Tibial artery (tissue), 4 donors: ENCODE measurements at regions not wholly inside any gene's neighbourhood (a gene's known extent, or its start where the extent isn't known, plus 50 kb on each side); places are given as distances from the start of the nearest gene placed in this dataset.
A peak's percentile ranks its signal among the peaks of the same experiment; 100 is the strongest.

Experiments used
- DNase-seq, 2 donors: peaks; one replicate each; pipeline ENCODE4 v3.0.0-alpha.2; 2019
- H3K27ac ChIP-seq, 2 donors: fragments of 200-600 bp; sonication (generic) in 1 of 2; 1 replicate in 1 of 2; 2 replicates in 1 of 2; pipeline ENCODE4 v1.5.1; 2018 to 2019; ENCODE audit warnings: mild to moderate bottlenecking in 1 of 2
- H3K27me3 ChIP-seq, 2 donors: fragments of 200-600 bp; sonication (generic) in 1 of 2; one replicate each; pipeline versions ENCODE4 v1.5.1 to v1.6.0; 2016 to 2019
- H3K36me3 ChIP-seq, 3 donors: fragments of 200-600 bp; sonication (generic) in 2 of 3; one replicate each; pipeline ENCODE4 v1.5.1; 2016 to 2019; ENCODE audit warnings: mild to moderate bottlenecking in 2 of 3
- H3K4me1 ChIP-seq, 4 donors: fragments of 200-600 bp; sonication (generic) in 2 of 4; 1 replicate in 3 of 4; 2 replicates in 1 of 4; pipeline ENCODE4 v1.5.1; 2016 to 2019
- H3K4me3 ChIP-seq, 2 donors: fragments of 200-600 bp; sonication (generic) in 1 of 2; 1 replicate in 1 of 2; 2 replicates in 1 of 2; pipeline ENCODE4 v1.5.1; 2018 to 2019; ENCODE audit warnings: mild to moderate bottlenecking in 2 of 2
- H3K9me3 ChIP-seq, 3 donors: fragments of 200-600 bp; sonication (generic) in 1 of 3; one replicate each; pipeline ENCODE4 v1.5.1; 2016 to 2019
- CTCF ChIP-seq, 2 experiments: fragments of 200-600 bp in 1 of 2; fragments of 450-650 bp in 1 of 2; IDR thresholded peaks; one replicate each; pipeline ENCODE4 v1.5.1; 2017 to 2019; ENCODE audit warnings: antibody characterized with exemption in 2 of 2, mild to moderate bottlenecking in 1 of 2, moderate library complexity in 1 of 2
- intact Hi-C: fragments of 100-400 bp; cut with DNase I; formaldehyde crosslinking; loops from one replicate; pipeline ENCODE4 v1.15.0; 2023; ENCODE audit warnings: low total_unique reads

GRCh38 chr14:34034447-34035176 is 83.7 kb upstream of the EGLN3 start:
- Histone ChIP-seq H3K27ac (no peak overlapping the region), H3K36me3 (no peaks in the 10 kb centered on the region), H3K4me3 (no peak overlapping the region), H3K9me3 (no peaks in the 10 kb centered on the region), H3K27me3 (no peaks in the 10 kb centered on the region), H3K4me1 (peaks cover 0 to 2% (median 0%) of the 10 kb centered on the region in 4 donors)
- intact Hi-C loops: no loop called here
- no peak for DNase-seq
- no peak for TF ChIP-seq CTCF (IDR thresholded peaks at IDR 0.05)

GRCh38 chr14:34032720-34033119 is 81.8 kb upstream of the EGLN3 start:
- Histone ChIP-seq H3K27ac (no peak overlapping the region), H3K36me3 (no peaks in the 10 kb centered on the region), H3K4me3 (no peak overlapping the region), H3K27me3 (no peaks in the 10 kb centered on the region), H3K9me3 (no peaks in the 10 kb centered on the region), H3K4me1 (peaks cover 0 to 3% (median 0%) of the 10 kb centered on the region in 4 donors)
- no peak for TF ChIP-seq CTCF (IDR thresholded peaks at IDR 0.05)
- no peak for DNase-seq
- intact Hi-C loops: no loop called here

GRCh38 chr14:34030864-34031263 is 80.0 kb upstream of the EGLN3 start:
- H3K4me1 ChIP-seq: peaks cover 0 to 3% (median 0%) of the 10 kb centered on the region in 4 donors
- intact Hi-C loops: no loop called here
- H3K27me3 ChIP-seq: no peaks in the 10 kb centered on the region
- H3K9me3 ChIP-seq: no peaks in the 10 kb centered on the region
- H3K36me3 ChIP-seq: no peaks in the 10 kb centered on the region
- DNase-seq: peak in 1 of 2 donors; percentile 28
- no peak overlapping the region for H3K4me3 ChIP-seq
- H3K27ac ChIP-seq: no peak overlapping the region
- no peak for TF ChIP-seq CTCF (IDR thresholded peaks at IDR 0.05)

GRCh38 chr14:34029921-34030334 is 79.1 kb upstream of the EGLN3 start:
- no peak for TF ChIP-seq CTCF (IDR thresholded peaks at IDR 0.05)
- peaks cover 0 to 3% (median 0%) of the 10 kb centered on the region in 4 donors for H3K4me1 ChIP-seq
- intact Hi-C loops: no loop called here
- H3K9me3 ChIP-seq: no peaks in the 10 kb centered on the region
- H3K36me3 ChIP-seq: no peaks in the 10 kb centered on the region
- no peaks in the 10 kb centered on the region for H3K27me3 ChIP-seq
- peak in 1 of 2 donors; percentile 51 for DNase-seq
- H3K27ac ChIP-seq: no peak overlapping the region
- no peak overlapping the region for H3K4me3 ChIP-seq

- Histone ChIP-seq H3K27ac (no peak overlapping the region), H3K4me3 (no peak overlapping the region), H3K27me3 (no peaks in the 10 kb centered on the region), H3K36me3 (no peaks in the 10 kb centered on the region), H3K9me3 (no peaks in the 10 kb centered on the region), H3K4me1 (peaks cover 0 to 3% (median 0%) of the 10 kb centered on the region in 4 donors)
- TF ChIP-seq CTCF (IDR thresholded peaks at IDR 0.05): no peak
- intact Hi-C loops: no loop called here
- no peak for DNase-seq
Observed at GRCh38 chr14:34027990-34028495, 77.2 kb upstream of the EGLN3 start.
